Transverse colon (tissue), 4 donors: ENCODE measurements at regions not wholly inside any gene's neighbourhood (a gene's known extent, or its start where the extent isn't known, plus 50 kb on each side); places are given as distances from the start of the nearest gene placed in this dataset.

Experiments used
- DNase-seq: peaks from one replicate; pipeline ENCODE4 v3.0.0-alpha.2; 2019
- H3K27ac ChIP-seq, 4 donors: fragments of 200-600 bp; sonication (generic); 2 replicates each; pipeline ENCODE4 v1.5.1; 2016 to 2018; ENCODE audit warnings: inconsistent platforms in 4 of 4
- H3K27me3 ChIP-seq: fragments of 200-600 bp; sonication (generic); 2 replicates; pipeline ENCODE4 v1.5.1; 2017; ENCODE audit warnings: inconsistent platforms
- H3K36me3 ChIP-seq, 4 donors: fragments of 200-600 bp; sonication (generic); 2 replicates each; pipeline ENCODE4 v1.5.1; 2017 to 2019; ENCODE audit warnings: inconsistent platforms in 4 of 4
- H3K4me1 ChIP-seq, 4 donors: fragments of 200-600 bp; sonication (generic); 2 replicates each; pipeline ENCODE4 v1.5.1; 2017 to 2020; ENCODE audit warnings: inconsistent platforms in 4 of 4
- H3K4me3 ChIP-seq, 4 donors: fragments of 200-600 bp; sonication (generic); 1 replicate in 1 of 4; 2 replicates in 3 of 4; pipeline versions ENCODE4 v1.5.1 to v1.6.1; 2017 to 2019; ENCODE audit warnings: inconsistent platforms in 4 of 4
- H3K9me3 ChIP-seq, 2 donors: fragments of 200-600 bp; sonication (generic); 2 replicates each; pipeline ENCODE4 v1.5.1; 2017 to 2019; ENCODE audit warnings: inconsistent platforms in 2 of 2
- CTCF ChIP-seq, 5 experiments: fragments of 200-600 bp in 3 of 5; fragments of 450-650 bp in 2 of 5; sonication (generic) in 3 of 5; IDR thresholded peaks; 1 replicate in 2 of 5; 2 replicates in 3 of 5; pipeline ENCODE4 v1.5.1; 2016 to 2017; ENCODE audit warnings: antibody characterized with exemption in 5 of 5, inconsistent platforms in 3 of 5, mild to moderate bottlenecking in 2 of 5, moderate library complexity in 1 of 5
- EP300 ChIP-seq: sonication (generic); formaldehyde crosslinking; IDR thresholded peaks from one replicate; pipeline ENCODE4 v1.6.1; 2017; ENCODE audit warnings: antibody characterized with exemption, low read depth
- POLR2A ChIP-seq: fragments of 450-650 bp; IDR thresholded peaks from one replicate; pipeline ENCODE4 v1.6.1; 2016; ENCODE audit warnings: antibody characterized with exemption, mild to moderate bottlenecking, moderate library complexity
- POLR2AphosphoS5 ChIP-seq, 3 donors: sonication (generic); formaldehyde crosslinking; IDR thresholded peaks; one replicate each; pipeline ENCODE4 v1.6.1; 2016; ENCODE audit warnings: antibody characterized with exemption in 3 of 3
- WGBS, 2 donors: methylation state at CpG; one replicate each; pipeline ENCODE4 v1.1.5; 2018; ENCODE audit warnings: low coverage in 1 of 2; 5-methylcytosine and 5-hydroxymethylcytosine counted together
- in situ Hi-C, 4 donors: fragments of 200-750 bp; cut with MboI; loops; one replicate each; pipeline versions ENCODE4 v1.15.0 to v1.15.1; 2017; ENCODE audit warnings: low sequenced_read_pairs in 3 of 4, low pct_ligation_motif_present in 1 of 4, low pct_unique_long_range_greater_than_20kb in 1 of 4
- intact Hi-C: fragments of 100-400 bp; cut with DNase I; formaldehyde crosslinking; loops from one replicate; pipeline ENCODE4 v1.15.1; 2023; ENCODE audit warnings: low total_unique reads

GRCh38 chr2:6233993-6234392 is 541.8 kb downstream of the SOX11 start:
- no peak for DNase-seq
- H3K27ac ChIP-seq, result no peak overlapping the region
- intact Hi-C loops, result no loop called here
- WGBS, 2 donors, result 77 to 90% methylated on average over 4 of the region's 4 CpGs
- H3K4me1 ChIP-seq, result no peaks in the 10 kb centered on the region
- H3K9me3 ChIP-seq, result no peaks in the 10 kb centered on the region
- no peak for TF ChIP-seq POLR2AphosphoS5 (IDR thresholded peaks at IDR 0.05)
- TF ChIP-seq POLR2A, result no peak
- no peak for TF ChIP-seq EP300
- TF ChIP-seq CTCF (IDR thresholded peaks at IDR 0.05), result no peak
- in situ Hi-C loops, result no loop called here
- no peaks in the 10 kb centered on the region for H3K36me3 ChIP-seq
- no peaks in the 10 kb centered on the region for H3K27me3 ChIP-seq
- H3K4me3 ChIP-seq, result no peak overlapping the region

GRCh38 chr2:6234702-6235101 is 542.5 kb downstream of the SOX11 start:
- in situ Hi-C loops, result no loop called here

GRCh38 chr2:6236317-6236716 is 544.1 kb downstream of the SOX11 start:
- no peak for DNase-seq
- no peaks in the 10 kb centered on the region for H3K27me3 ChIP-seq
- in situ Hi-C loops, result no loop called here

More at GRCh38 chr2:6234702-6235101, 542.5 kb downstream of the SOX11 start:
- Histone ChIP-seq H3K27ac (no peak overlapping the region), H3K9me3 (no peaks in the 10 kb centered on the region), H3K4me1 (no peaks in the 10 kb centered on the region), H3K36me3 (no peaks in the 10 kb centered on the region), H3K27me3 (no peaks in the 10 kb centered on the region), H3K4me3 (no peak overlapping the region)
- intact Hi-C loops, result no loop called here
- TF ChIP-seq EP300 (no peak), POLR2AphosphoS5 (IDR thresholded peaks at IDR 0.05) (no peak), POLR2A (no peak), CTCF (IDR thresholded peaks at IDR 0.05) (no peak)
- DNase-seq, result no peak
- 65 to 82% methylated on average over 2 to 3 of the region's 3 CpGs for WGBS, 2 donors

GRCh38 chr2:6237039-6237660 is 545.0 kb downstream of the SOX11 start:
- no peak overlapping the region for H3K27ac ChIP-seq
- H3K4me3 ChIP-seq, result no peak overlapping the region
- DNase-seq, result no peak
- no peaks in the 10 kb centered on the region for H3K9me3 ChIP-seq
- H3K36me3 ChIP-seq, result no peaks in the 10 kb centered on the region
- TF ChIP-seq CTCF (IDR thresholded peaks at IDR 0.05), result no peak
- TF ChIP-seq POLR2A, result no peak
- TF ChIP-seq POLR2AphosphoS5 (IDR thresholded peaks at IDR 0.05), result no peak
- TF ChIP-seq EP300, result no peak
- H3K4me1 ChIP-seq, result no peaks in the 10 kb centered on the region
- no peaks in the 10 kb centered on the region for H3K27me3 ChIP-seq
- in situ Hi-C loops, result no loop called here
- 87 to 95% methylated on average over 8 of the region's 8 CpGs for WGBS, 2 donors
- intact Hi-C loops, result no loop called here

More at GRCh38 chr2:6236317-6236716, 544.1 kb downstream of the SOX11 start:
- intact Hi-C loops, result no loop called here
- H3K9me3 ChIP-seq, result no peaks in the 10 kb centered on the region
- WGBS, 2 donors, result 40 to 68% methylated on average over 2 to 5 of the region's 5 CpGs
- no peaks in the 10 kb centered on the region for H3K36me3 ChIP-seq
- no peaks in the 10 kb centered on the region for H3K4me1 ChIP-seq
- TF ChIP-seq CTCF (IDR thresholded peaks at IDR 0.05) (no peak), POLR2AphosphoS5 (IDR thresholded peaks at IDR 0.05) (no peak), POLR2A (no peak)
- H3K4me3 ChIP-seq, result no peak overlapping the region
- no peak overlapping the region for H3K27ac ChIP-seq
